ENCODE measurements at regions not wholly inside any gene's neighbourhood (a gene's known extent, or its start where the extent isn't known, plus 50 kb on each side); places are given as distances from the start of the nearest gene placed in this dataset.

DNA sequence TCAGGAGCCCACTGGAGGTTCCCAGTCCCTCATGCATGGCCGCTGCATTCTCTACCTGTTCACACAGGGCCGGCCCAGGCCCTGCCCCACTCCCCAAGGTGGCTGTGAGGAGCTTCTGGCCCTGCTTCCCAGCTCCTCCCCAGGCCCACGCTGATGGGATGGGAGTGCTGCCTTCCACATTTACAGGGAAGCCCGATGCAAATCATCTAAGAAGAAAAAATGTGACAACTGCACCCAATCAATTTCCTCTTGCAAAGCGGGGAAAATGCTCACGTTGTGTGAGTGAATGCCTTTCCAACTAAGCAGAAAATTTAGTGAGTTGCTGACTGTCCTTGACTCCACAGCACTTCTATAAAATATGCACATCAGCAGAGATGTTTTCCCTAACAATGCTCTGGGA is 485.8 kb upstream of the MGMT start:
- ChIA-PET CTCF (no interaction called here), POLR2A (no interaction called here)
- H3K4me3 ChIP-seq (ENCODE audit: low read depth, low read length): no peak overlapping the region
- TF ChIP-seq, protein P1, sequence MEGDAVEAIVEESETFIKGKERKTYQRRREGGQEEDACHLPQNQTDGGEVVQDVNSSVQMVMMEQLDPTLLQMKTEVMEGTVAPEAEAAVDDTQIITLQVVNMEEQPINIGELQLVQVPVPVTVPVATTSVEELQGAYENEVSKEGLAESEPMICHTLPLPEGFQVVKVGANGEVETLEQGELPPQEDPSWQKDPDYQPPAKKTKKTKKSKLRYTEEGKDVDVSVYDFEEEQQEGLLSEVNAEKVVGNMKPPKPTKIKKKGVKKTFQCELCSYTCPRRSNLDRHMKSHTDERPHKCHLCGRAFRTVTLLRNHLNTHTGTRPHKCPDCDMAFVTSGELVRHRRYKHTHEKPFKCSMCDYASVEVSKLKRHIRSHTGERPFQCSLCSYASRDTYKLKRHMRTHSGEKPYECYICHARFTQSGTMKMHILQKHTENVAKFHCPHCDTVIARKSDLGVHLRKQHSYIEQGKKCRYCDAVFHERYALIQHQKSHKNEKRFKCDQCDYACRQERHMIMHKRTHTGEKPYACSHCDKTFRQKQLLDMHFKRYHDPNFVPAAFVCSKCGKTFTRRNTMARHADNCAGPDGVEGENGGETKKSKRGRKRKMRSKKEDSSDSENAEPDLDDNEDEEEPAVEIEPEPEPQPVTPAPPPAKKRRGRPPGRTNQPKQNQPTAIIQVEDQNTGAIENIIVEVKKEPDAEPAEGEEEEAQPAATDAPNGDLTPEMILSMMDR (IDR thresholded peaks at IDR 0.05; ENCODE audit: insufficient read depth, low read length, missing control alignments): no peak
- no peak for DNase-seq (ENCODE audit: low read depth, low spot score)

- ChIA-PET CTCF (no interaction called here), POLR2A (no interaction called here)
- no peak for DNase-seq (ENCODE audit: low read depth, low spot score)
- no peak overlapping the region for H3K4me3 ChIP-seq (ENCODE audit: low read depth, low read length)
- TF ChIP-seq, protein P1 (IDR thresholded peaks at IDR 0.05; ENCODE audit: insufficient read depth, low read length, missing control alignments): no peak
Measured at GRCh38 chr10:128981881-128982615, 485.0 kb upstream of the MGMT start.

DNA sequence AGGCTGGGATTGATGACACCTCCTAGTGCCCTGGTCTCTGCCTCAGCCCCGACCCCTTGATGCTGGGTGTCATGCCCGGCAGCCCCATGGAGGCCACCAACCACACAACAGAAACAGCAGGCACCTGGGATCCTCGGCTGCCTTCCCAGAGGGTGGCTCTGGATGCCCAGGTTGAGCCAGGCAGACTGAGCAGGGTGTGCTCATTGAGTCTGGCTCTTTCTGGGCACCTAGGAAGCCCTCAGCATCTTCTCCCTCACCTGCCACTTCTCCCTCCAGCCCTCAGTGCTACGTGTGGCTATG is 484.5 kb upstream of the MGMT start:
- ChIA-PET POLR2A (no interaction called here), CTCF (no interaction called here)
- no peak overlapping the region for H3K4me3 ChIP-seq (ENCODE audit: low read depth, low read length)
- TF ChIP-seq, protein P1 (IDR thresholded peaks at IDR 0.05; ENCODE audit: insufficient read depth, low read length, missing control alignments): no peak
- no peak for DNase-seq (ENCODE audit: low read depth, low spot score)

GRCh38 chr10:128985036-128985435 is 482.0 kb upstream of the MGMT start:
- no peak for DNase-seq (ENCODE audit: low read depth, low spot score)
- no peak overlapping the region for H3K4me3 ChIP-seq (ENCODE audit: low read depth, low read length)
- TF ChIP-seq, protein P1 (IDR thresholded peaks at IDR 0.05; ENCODE audit: insufficient read depth, low read length, missing control alignments): no peak
- ChIA-PET CTCF (no interaction called here), POLR2A (no interaction called here)

DNA sequence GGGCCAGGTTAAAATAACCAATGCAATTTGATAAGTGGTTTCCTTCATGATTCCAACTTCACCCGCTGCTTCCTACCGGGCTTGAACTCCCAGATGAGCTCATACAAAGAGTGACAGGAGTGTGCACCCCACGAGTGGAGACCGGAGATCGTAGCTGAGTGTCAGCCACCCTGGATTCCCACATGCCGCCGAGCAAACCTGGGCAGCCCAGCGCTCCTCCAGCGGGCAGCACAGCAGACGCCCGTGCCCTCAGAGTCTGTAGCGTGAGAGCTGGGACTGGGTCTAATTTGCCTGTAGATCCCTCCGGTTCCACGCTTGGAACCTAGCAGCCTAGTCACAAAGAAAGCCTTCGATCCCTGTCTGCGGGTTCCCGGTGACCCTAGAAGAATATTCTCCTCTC is 476.1 kb upstream of the MGMT start:
- no peak for DNase-seq (ENCODE audit: low read depth, low spot score)
- CTCF ChIA-PET: no interaction called here
- POLR2A ChIA-PET: no interaction called here
- no peak overlapping the region for H3K4me3 ChIP-seq (ENCODE audit: low read depth, low read length)
- TF ChIP-seq, protein P1 (IDR thresholded peaks at IDR 0.05; ENCODE audit: insufficient read depth, low read length, missing control alignments): no peak

- POLR2A ChIA-PET: no interaction called here
- CTCF ChIA-PET: no interaction called here
- no peak overlapping the region for H3K4me3 ChIP-seq (ENCODE audit: low read depth, low read length)
- TF ChIP-seq, protein P1 (IDR thresholded peaks at IDR 0.05; ENCODE audit: insufficient read depth, low read length, missing control alignments): no peak
- DNase-seq (ENCODE audit: low read depth, low spot score): no peak
Measured at GRCh38 chr10:128992770-128993169, 474.3 kb upstream of the MGMT start.
